ENCODE measurements at regions not wholly inside any gene's neighbourhood (a gene's known extent, or its start where the extent isn't known, plus 50 kb on each side); places are given as distances from the start of the nearest gene placed in this dataset.

GRCh38 chrX:109841869-109842579, 109.0 kb upstream of the ACSL4 start:
- no peak for TF ChIP-seq YY1 (IDR thresholded peaks at IDR 0.05; ENCODE audit: low read depth, low read length)
- TF ChIP-seq POLR2A (IDR thresholded peaks at IDR 0.05; ENCODE audit: low read depth, low read length) = no peak
